ENCODE measurements at regions not wholly inside any gene's neighbourhood (a gene's known extent, or its start where the extent isn't known, plus 50 kb on each side); places are given as distances from the start of the nearest gene placed in this dataset.

DNA sequence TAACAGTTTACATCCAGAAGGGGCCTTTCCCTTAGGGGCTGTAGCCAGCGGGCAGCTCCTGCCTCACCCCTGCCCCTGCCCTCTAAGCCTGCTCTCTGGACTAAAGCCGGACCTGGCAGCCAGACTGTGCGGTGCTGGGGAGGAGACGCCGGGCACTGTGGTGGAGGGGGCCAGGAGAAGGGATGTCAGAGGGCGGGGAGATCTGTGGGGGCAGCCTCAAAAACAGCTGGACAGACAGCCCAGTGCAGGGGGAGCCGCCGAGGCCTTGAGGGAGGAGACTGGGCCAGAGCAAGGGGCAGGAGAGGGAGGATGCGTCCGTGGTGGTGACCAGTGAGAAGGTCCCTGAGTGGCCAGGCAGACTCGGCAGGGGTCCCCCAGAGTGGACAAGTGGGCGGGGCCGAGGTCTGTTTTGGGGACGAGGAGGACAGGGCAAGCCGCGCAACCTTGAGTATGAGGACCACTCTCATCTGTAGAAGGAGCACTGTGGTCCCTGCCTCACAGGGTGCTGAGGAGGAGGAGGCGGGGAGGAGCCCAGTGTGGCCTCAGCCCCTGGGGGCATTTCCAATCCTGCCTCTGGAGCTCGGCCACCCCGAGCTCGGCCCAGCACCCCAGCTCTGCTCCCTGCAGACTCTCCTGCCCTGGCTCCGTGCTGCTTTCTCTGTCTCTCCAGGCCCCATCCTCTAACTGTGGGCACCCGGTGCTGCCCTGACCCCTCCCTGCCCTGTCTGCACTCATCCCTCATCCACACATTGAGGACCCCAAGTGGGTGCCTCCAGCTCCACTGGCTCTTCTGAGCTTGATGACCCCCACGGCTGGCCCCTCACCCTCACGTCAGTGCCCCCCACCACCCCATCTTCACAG, 59.2 kb upstream of the NKX1-1 start:
- H3K36me3 ChIP-seq = no peaks in the 10 kb centered on the region
- H3K9ac ChIP-seq = no peak overlapping the region
- no peak overlapping the region for H3K4me2 ChIP-seq
- peaks cover 9% of the 10 kb centered on the region; the same call in 1 of the 2 replicates for H3K4me1 ChIP-seq
- no peaks in the 10 kb centered on the region for H3K27me3 ChIP-seq
- no peak overlapping the region for H3K4me3 ChIP-seq
- TF ChIP-seq Cebpa-rat (IDR thresholded peaks at IDR 0.05) = no peak
- H4K20me1 ChIP-seq = no peaks in the 10 kb centered on the region
- H3K27ac ChIP-seq = no peak overlapping the region
- no peaks in the 10 kb centered on the region for H3K9me3 ChIP-seq

DNA sequence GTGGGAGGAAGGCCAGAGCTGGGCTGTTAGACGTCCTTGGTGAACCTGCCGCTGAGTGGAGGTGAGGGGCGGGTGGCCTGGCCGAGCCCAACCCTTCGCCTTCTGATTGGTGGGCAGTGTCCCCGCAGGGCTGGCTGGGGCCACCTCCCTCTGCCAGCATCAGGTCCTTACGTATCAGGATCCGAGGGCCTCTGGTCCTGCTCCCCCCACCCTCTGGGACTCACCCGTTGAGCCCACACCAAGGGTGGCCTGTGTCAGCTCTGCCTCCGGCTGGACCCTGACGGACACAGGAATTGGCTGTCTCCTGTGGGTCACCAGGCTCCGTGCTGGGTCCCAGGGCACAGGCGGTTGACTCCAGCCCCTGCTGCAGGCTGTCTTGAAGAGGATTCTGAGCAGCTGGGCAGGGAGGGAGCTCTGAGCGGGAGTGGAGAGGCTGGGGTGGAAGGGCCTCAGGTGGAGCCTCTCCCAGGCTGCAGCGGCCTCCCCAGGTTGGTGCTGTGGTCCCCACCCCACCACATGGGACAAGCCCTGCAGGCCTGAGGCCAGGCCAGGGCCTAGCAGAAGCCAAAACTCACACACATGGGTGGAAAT, 58.4 kb upstream of the NKX1-1 start:
- no peak overlapping the region for H3K4me3 ChIP-seq
- H3K27me3 ChIP-seq = peaks cover 7% of the 10 kb centered on the region; the same call in 1 of the 2 replicates
- no peak overlapping the region for H3K27ac ChIP-seq
- no peaks in the 10 kb centered on the region for H3K9me3 ChIP-seq
- no peak overlapping the region for H3K4me2 ChIP-seq
- H3K9ac ChIP-seq = no peak overlapping the region
- H3K4me1 ChIP-seq = peaks cover 9% of the 10 kb centered on the region; the same call in 1 of the 2 replicates
- no peaks in the 10 kb centered on the region for H3K36me3 ChIP-seq
- no peaks in the 10 kb centered on the region for H4K20me1 ChIP-seq
- TF ChIP-seq Cebpa-rat (IDR thresholded peaks at IDR 0.05) = no peak

DNA sequence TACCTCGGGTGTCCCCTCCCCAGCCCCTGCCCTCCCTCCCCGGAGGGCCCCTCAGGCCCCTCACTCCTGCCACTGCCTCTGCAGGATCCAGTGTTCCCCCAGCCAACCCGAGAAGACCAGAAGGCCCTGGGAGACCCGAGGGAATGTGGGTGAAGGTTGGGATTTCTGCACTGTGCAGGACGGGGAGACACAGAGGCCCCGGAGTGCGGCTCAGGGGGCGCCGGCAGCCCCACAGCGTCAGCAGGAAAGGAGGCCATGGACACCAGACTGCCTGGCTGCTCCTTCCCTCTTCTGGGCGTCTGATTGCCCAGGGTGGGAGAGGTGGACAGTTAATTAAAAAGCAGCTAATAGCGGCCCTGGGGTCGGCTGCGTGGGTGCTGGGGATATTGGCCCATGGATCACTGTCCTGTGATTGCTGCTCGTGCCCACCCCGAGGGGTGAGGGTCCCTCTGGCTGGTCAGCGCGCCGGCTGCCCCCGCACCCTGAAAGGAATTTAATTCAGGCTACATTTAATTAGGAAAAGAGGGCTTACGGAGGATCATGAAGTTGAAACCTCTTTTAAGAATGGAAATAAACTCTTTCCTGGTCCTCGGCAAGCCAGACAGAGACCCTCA, 57.8 kb upstream of the NKX1-1 start:
- no peak overlapping the region for H3K9ac ChIP-seq
- H3K9me3 ChIP-seq = no peaks in the 10 kb centered on the region
- no peak overlapping the region for H3K4me2 ChIP-seq
- peaks cover 13% of the 10 kb centered on the region; the same call in 1 of the 2 replicates for H3K27me3 ChIP-seq
- no peak overlapping the region for H3K27ac ChIP-seq
- no peaks in the 10 kb centered on the region for H4K20me1 ChIP-seq
- peaks cover 9% of the 10 kb centered on the region; the same call in 1 of the 2 replicates for H3K4me1 ChIP-seq
- H3K4me3 ChIP-seq = no peak overlapping the region
- no peak for TF ChIP-seq Cebpa-rat (IDR thresholded peaks at IDR 0.05)
- no peaks in the 10 kb centered on the region for H3K36me3 ChIP-seq

DNA sequence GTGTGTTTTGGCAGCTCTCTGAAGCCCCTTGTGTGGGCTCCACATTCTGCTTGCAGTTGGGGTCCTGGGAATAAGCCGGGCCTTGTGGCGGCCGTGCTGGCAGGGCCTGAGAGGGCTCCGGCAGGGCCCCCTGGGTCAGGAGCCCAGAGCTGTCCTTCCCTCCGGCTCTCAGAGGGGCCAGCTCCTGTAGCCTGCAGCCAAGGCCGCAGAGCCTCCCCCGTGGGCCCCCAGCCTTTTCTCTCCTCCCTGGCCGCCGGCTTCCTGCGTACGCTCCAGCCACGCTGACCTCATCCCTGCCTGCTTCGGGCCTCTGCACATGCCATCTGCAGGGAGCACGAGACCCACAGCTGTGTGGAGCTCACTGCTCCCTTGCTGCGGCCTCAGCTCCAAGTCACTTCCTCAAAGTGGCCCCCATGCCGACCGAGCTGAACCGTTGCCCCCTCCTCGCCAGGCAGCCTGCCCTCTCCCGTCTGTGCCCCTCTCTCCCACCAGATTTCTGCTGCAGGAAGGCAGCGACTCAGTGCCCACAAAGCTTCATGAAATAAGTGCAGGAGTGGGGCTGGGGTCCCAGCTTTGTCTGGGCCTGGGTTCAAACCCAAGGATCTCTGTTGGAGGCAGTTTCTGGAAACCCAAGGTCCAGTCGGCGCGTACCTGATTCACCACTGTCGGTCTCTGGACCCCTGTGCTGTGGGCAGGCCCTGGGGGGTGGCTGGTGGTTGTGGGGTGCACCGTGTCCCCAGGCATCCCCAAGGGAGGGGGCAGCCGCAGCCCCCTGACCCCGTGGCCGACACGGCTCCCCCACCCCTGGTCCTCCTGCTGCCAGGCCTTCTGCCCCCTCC, 57.1 kb upstream of the NKX1-1 start:
- Histone ChIP-seq H3K27ac (peak overlapping the region; percentile 16; the same call in 1 of the 2 replicates), H3K4me3 (no peak overlapping the region), H4K20me1 (no peaks in the 10 kb centered on the region), H3K36me3 (no peaks in the 10 kb centered on the region), H3K27me3 (peaks cover 21% of the 10 kb centered on the region; the same call in 1 of the 2 replicates), H3K4me2 (peak overlapping the region; percentile 17; the same call in 1 of the 2 replicates), H3K4me1 (peaks cover 9% of the 10 kb centered on the region; the same call in 1 of the 2 replicates), H3K9me3 (no peaks in the 10 kb centered on the region), H3K9ac (no peak overlapping the region)
- TF ChIP-seq Cebpa-rat (IDR thresholded peaks at IDR 0.05) = no peak

DNA sequence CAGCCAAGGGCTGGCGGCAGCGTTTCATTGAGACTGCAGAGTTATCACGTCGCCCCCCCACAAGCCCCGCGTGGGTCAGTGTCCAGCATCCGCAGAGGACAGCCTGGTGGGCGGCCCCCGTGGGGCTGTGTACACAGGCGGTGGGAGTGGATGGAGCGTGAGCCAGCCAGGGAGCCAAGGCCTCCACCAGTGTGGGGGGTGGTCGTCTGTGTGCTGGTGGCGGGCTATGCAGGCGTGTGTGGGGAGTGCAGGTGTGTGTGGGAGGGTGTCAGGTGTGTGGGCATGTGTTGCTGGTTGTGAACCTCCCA, 56.5 kb upstream of the NKX1-1 start:
- Histone ChIP-seq H3K4me3 (no peak overlapping the region), H3K9ac (no peak overlapping the region), H3K9me3 (no peaks in the 10 kb centered on the region), H3K36me3 (no peaks in the 10 kb centered on the region), H3K27ac (peak overlapping the region; percentile 16; the same call in 1 of the 2 replicates), H3K27me3 (peaks cover 23% of the 10 kb centered on the region; the same call in 1 of the 2 replicates), H3K4me1 (peaks cover 9% of the 10 kb centered on the region; the same call in 1 of the 2 replicates), H4K20me1 (no peaks in the 10 kb centered on the region), H3K4me2 (no peak overlapping the region)
- no peak for TF ChIP-seq Cebpa-rat (IDR thresholded peaks at IDR 0.05)

DNA sequence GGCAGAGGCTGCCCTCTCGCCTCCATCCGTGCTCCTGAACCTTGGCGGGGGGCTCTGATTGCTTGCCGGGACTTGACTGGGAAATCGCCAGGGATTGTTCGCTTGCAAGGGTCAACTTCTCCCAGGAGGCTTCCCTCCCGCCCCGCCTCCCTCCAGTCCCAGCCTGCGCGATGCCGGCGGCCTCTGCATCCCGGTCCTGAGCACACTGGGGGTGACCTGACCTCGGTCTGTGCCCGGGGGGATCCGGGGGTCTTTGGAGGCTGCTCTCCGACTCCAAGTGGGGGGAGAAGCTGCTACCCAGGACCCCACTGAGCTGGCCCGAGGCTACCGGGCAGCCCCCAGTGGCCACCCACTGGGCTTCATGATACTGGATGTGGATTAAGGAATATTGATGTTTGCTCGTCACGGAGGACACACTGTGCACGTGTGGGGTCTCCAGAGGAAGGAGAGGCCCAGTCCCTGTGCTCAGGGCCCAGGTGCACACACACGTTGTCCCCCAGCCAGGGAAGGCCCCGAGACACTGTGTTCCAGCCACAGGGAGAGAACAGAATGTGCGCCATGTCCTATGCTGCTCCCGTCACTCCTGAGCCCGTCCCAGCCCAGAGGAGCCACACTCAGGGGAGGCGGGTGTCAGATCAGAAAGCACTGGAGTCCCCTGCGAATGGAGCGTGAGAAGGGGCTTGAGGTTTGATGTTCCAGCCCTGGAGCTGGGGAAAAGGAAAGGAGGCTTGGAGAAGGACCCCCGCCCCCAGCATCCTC, 55.9 kb upstream of the NKX1-1 start:
- peaks cover 23% of the 10 kb centered on the region; the same call in 1 of the 2 replicates for H3K27me3 ChIP-seq
- TF ChIP-seq Cebpa-rat (IDR thresholded peaks at IDR 0.05) = no peak
- no peak overlapping the region for H3K27ac ChIP-seq
- H3K4me1 ChIP-seq = peaks cover 9% of the 10 kb centered on the region; the same call in 1 of the 2 replicates
- H3K36me3 ChIP-seq = no peaks in the 10 kb centered on the region
- H4K20me1 ChIP-seq = no peaks in the 10 kb centered on the region
- H3K9ac ChIP-seq = no peak overlapping the region
- H3K4me3 ChIP-seq = no peak overlapping the region
- no peak overlapping the region for H3K4me2 ChIP-seq
- H3K9me3 ChIP-seq = no peaks in the 10 kb centered on the region

DNA sequence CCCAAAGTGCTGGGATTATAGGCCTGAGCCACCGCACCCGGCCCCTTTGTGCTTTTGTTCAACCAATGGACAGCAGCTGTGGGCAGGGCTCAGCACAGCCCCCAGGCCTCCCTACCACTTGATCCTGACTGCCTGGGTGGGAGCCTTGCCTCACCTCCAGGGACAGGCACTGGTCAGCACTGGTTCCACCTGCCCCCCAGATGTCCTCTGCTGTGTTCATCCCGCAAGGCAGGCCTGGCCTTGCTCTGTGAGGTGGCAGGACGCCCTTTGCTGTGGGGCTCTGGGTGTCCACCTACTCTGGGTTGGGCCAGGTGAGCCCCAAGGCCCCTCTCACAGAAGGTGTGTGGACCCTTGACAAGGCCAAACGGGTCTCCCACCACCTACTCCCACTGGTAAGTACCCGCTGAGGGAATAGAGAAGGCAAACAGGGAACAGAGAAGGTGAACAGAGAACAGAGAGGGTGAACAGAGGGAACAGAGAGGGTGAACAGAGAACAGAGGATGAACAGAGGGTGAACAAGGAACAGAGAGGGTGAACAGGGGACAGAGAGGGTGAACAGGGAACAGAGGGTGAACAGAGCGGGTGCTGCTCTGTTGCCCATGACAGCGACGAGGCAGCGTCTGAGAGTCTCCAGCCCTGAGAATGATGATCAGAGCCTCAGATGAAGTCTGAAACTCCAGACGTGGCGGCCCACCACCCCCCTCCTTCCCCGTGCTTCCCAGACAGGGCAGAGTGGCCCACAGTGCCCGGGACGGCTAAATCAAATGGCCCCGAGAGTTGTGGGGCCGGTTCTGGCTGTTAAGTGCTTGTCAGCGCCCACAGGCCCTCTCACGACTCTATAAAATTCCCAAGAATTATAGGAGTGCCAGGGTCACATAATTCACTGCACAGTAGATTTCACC, 55.0 kb upstream of the NKX1-1 start:
- Histone ChIP-seq H3K27ac (no peak overlapping the region), H3K4me2 (no peak overlapping the region), H3K27me3 (peaks cover 23% of the 10 kb centered on the region; the same call in 1 of the 2 replicates), H4K20me1 (no peaks in the 10 kb centered on the region), H3K9ac (no peak overlapping the region), H3K9me3 (peaks cover 9% of the 10 kb centered on the region; the same call in 1 of the 2 replicates), H3K4me1 (peaks cover 9% of the 10 kb centered on the region; the same call in 1 of the 2 replicates), H3K4me3 (no peak overlapping the region), H3K36me3 (no peaks in the 10 kb centered on the region)
- no peak for TF ChIP-seq Cebpa-rat (IDR thresholded peaks at IDR 0.05)

Data from BLaER1 (cell line).